Heart right ventricle (tissue), 16 donors: ENCODE measurements at regions not wholly inside any gene's neighbourhood (a gene's known extent, or its start where the extent isn't known, plus 50 kb on each side); places are given as distances from the start of the nearest gene placed in this dataset.

Experiments used
- ATAC-seq, 8 donors: fragments of 200-7000 bp; cut with Tn5 transposase; one replicate each; pipeline ENCODE4 v1.9.1; 2020; ENCODE audit warnings: mild to moderate bottlenecking in 8 of 8, moderate library complexity in 8 of 8, moderate number of reproducible peaks in 1 of 8
- DNase-seq, 2 donors: peaks; one replicate each; pipeline ENCODE4 v3.0.0-alpha.2; 2020
- H3K27ac ChIP-seq, 10 donors: fragments of 200-600 bp; sonication (generic) in 2 of 10; one replicate each; pipeline versions ENCODE4 v1.5.0 to v1.8.0; 2020 to 2022; ENCODE audit warnings: mild to moderate bottlenecking in 3 of 10
- H3K27me3 ChIP-seq, 7 donors: fragments of 200-600 bp; one replicate each; pipeline ENCODE4 v1.8.0; 2021 to 2022; ENCODE audit warnings: mild to moderate bottlenecking in 2 of 7
- H3K36me3 ChIP-seq, 9 donors: fragments of 200-600 bp; sonication (generic) in 1 of 9; one replicate each; pipeline versions ENCODE4 v1.5.0 to v1.8.0; 2020 to 2022; ENCODE audit warnings: mild to moderate bottlenecking in 2 of 9
- H3K4me1 ChIP-seq, 9 donors: fragments of 200-600 bp; sonication (generic) in 1 of 9; one replicate each; pipeline versions ENCODE4 v1.5.0 to v1.8.0; 2020 to 2022; ENCODE audit warnings: mild to moderate bottlenecking in 4 of 9
- H3K4me3 ChIP-seq, 10 donors: fragments of 200-600 bp; sonication (generic) in 2 of 10; one replicate each; pipeline versions ENCODE4 v1.5.0 to v1.8.0; 2020 to 2022; ENCODE audit warnings: mild to moderate bottlenecking in 7 of 10, moderate library complexity in 2 of 10
- H3K9me3 ChIP-seq, 11 donors: fragments of 200-600 bp in 10 of 11; sonication (generic) in 2 of 11; one replicate each; pipeline versions ENCODE4 v1.5.0 to v1.8.0; 2013 to 2022; ENCODE audit warnings: mild to moderate bottlenecking in 2 of 11, control low read depth in 1 of 11, moderate library complexity in 1 of 11
- WGBS, 2 donors: extraction: QIAGEN DNeasy Blood & Tissue Kit; methylation state at CpG; one replicate each; pipeline ENCODE4 v1.1.7; 2013; ENCODE audit warnings: inconsistent platforms in 1 of 2; 5-methylcytosine and 5-hydroxymethylcytosine counted together
- intact Hi-C, 10 donors: fragments of 100-400 bp; cut with DNase I; formaldehyde crosslinking; loops; one replicate each; pipeline versions ENCODE4 v1.11.1 to v1.14.2; 2022
- TF ChIP-seq, protein P1 (sequence below), 9 donors: fragments of 200-600 bp; sonication (generic) in 2 of 9; IDR thresholded peaks; one replicate each; pipeline versions ENCODE4 v1.5.0 to v1.8.0; 2021 to 2022; ENCODE audit warnings: antibody characterized with exemption in 9 of 9, mild to moderate bottlenecking in 5 of 9, moderate library complexity in 1 of 9
- donor health status: Arrhythmogenic right ventricular cardiomyopathy.
- donor health status: ischemic (EF 13 %, LVEDD 7.1; RV severe dilation, severe dysfunction).
- donor health status: healthy with polysubstance abuse.
- donor health status: DM: no; HTN: yes; CAD: no.
- donor health status: DM: no; HTN: no; CAD: no.
- donor health status: ischemic (EF 25% LVEDD 6.9; RV normal size, moderate dysfunction).
- donor health status: ischemic (EF 25% LVEDD 5.7; RV mildly dilated, moderate dysfunction).
- donor health status: healthy.
- donor health status: DM: yes; HTN: yes; CAD: no.
- donor health status: Ischemic cardiomyopathy.
- donor health status: ischemic (EF 35%, LVEDD 5.7; RV mildly dilated, moderate dysfunction).
- donor health status: nonischemic (EF 11% LVEDD 7.7; RV severe dilation, severe dysfunction).
- donor health status: DM: yes; HTN: yes; CAD: no.
- donor health status: PGD.
- donor health status: ischemic (EF 29% LVEDD 5.4; RV normal size, mild dysfunction).
- donor health status: nonischemic (EF 23%, LVEDD 6.1; RV moderate dilation, normal function).

- no peak overlapping the region for H3K4me3 ChIP-seq
- intact Hi-C loops = no loop called here
- DNase-seq (no peak), ATAC-seq (no peak)
- H3K4me1 ChIP-seq = peaks cover 0 to 5% (median 0%) of the 10 kb centered on the region in 9 donors
- H3K36me3 ChIP-seq = no peaks in the 10 kb centered on the region
- H3K27ac ChIP-seq = no peak overlapping the region
- no peaks in the 10 kb centered on the region for H3K9me3 ChIP-seq
- TF ChIP-seq, protein P1, sequence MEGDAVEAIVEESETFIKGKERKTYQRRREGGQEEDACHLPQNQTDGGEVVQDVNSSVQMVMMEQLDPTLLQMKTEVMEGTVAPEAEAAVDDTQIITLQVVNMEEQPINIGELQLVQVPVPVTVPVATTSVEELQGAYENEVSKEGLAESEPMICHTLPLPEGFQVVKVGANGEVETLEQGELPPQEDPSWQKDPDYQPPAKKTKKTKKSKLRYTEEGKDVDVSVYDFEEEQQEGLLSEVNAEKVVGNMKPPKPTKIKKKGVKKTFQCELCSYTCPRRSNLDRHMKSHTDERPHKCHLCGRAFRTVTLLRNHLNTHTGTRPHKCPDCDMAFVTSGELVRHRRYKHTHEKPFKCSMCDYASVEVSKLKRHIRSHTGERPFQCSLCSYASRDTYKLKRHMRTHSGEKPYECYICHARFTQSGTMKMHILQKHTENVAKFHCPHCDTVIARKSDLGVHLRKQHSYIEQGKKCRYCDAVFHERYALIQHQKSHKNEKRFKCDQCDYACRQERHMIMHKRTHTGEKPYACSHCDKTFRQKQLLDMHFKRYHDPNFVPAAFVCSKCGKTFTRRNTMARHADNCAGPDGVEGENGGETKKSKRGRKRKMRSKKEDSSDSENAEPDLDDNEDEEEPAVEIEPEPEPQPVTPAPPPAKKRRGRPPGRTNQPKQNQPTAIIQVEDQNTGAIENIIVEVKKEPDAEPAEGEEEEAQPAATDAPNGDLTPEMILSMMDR (IDR thresholded peaks at IDR 0.05) = no peak
- 70 to 88% methylated on average over 1 of the region's 1 CpG for WGBS, 2 donors
- no peaks in the 10 kb centered on the region for H3K27me3 ChIP-seq
Observed at GRCh38 chr3:73120710-73121109, 59.3 kb downstream of the EBLN2 start.

GRCh38 chr3:73121669-73122331 lies 60.3 kb downstream of the EBLN2 start:
- no peak for DNase-seq
- H3K4me1 ChIP-seq = no peaks in the 10 kb centered on the region
- no peak overlapping the region for H3K27ac ChIP-seq
- no peaks in the 10 kb centered on the region for H3K36me3 ChIP-seq
- 85 to 87% methylated on average over 2 of the region's 2 CpGs for WGBS, 2 donors
- H3K4me3 ChIP-seq = no peak overlapping the region
- intact Hi-C loops = no loop called here
- no peaks in the 10 kb centered on the region for H3K27me3 ChIP-seq
- no peaks in the 10 kb centered on the region for H3K9me3 ChIP-seq
- TF ChIP-seq, protein P1 (IDR thresholded peaks at IDR 0.05) = no peak
- ATAC-seq = no peak

GRCh38 chr3:73134034-73134433 lies 72.6 kb downstream of the EBLN2 start:
- TF ChIP-seq, protein P1 (IDR thresholded peaks at IDR 0.05) = no peak
- ATAC-seq = no peak
- H3K9me3 ChIP-seq = peaks cover 0 to 26% (median 12%) of the 10 kb centered on the region in 11 donors
- H3K27me3 ChIP-seq = no peaks in the 10 kb centered on the region
- no peaks in the 10 kb centered on the region for H3K4me1 ChIP-seq
- no peak overlapping the region for H3K27ac ChIP-seq
- no peak overlapping the region for H3K4me3 ChIP-seq
- no peaks in the 10 kb centered on the region for H3K36me3 ChIP-seq
- WGBS, 2 donors = 51 to 63% methylated on average over 1 of the region's 1 CpG
- DNase-seq = no peak
- intact Hi-C loops = no loop called here

GRCh38 chr3:73136941-73137340 lies 75.5 kb downstream of the EBLN2 start:
- Histone ChIP-seq H3K27me3 (no peaks in the 10 kb centered on the region), H3K4me1 (peaks cover 0 to 6% (median 0%) of the 10 kb centered on the region in 9 donors), H3K9me3 (peaks cover 0 to 25% (median 12%) of the 10 kb centered on the region in 11 donors), H3K36me3 (no peaks in the 10 kb centered on the region), H3K4me3 (no peak overlapping the region), H3K27ac (no peak overlapping the region)
- ATAC-seq (no peak), DNase-seq (no peak)
- 82 to 85% methylated on average over 6 of the region's 6 CpGs for WGBS, 2 donors
- TF ChIP-seq, protein P1 (IDR thresholded peaks at IDR 0.05) = no peak
- intact Hi-C loops = no loop called here
